Right renal pelvis (tissue), 4 donors: ENCODE measurements at regions not wholly inside any gene's neighbourhood (a gene's known extent, or its start where the extent isn't known, plus 50 kb on each side); places are given as distances from the start of the nearest gene placed in this dataset.
"Not testable (repeated sequence)": the region's sequence is repeated elsewhere in the genome, so short reads cannot be mapped to it uniquely, and the experiment has no call there.

Source experiments
- DNase-seq, 4 donors: peaks; one replicate each; pipeline ENCODE4 v3.0.0-alpha.2; 2013; ENCODE audit warnings: low read depth in 4 of 4, low spot score in 3 of 4, missing footprints in 1 of 4

GRCh38 chr18:30639361-30639760 is 403.2 kb downstream of the DSC3 start:
- DNase-seq, result no peak

- DNase-seq, result no peak
These were observed 408.3 kb downstream of the DSC3 start for GRCh38 chr18:30634249-30634648.

GRCh38 chr18:30632071-30632698 is 410.4 kb downstream of the DSC3 start:
- DNase-seq, result no peak

- no peak for DNase-seq
These were observed 416.6 kb downstream of the DSC3 start for GRCh38 chr18:30625961-30626360.

- DNase-seq, result no peak
These were observed 419.0 kb downstream of the DSC3 start for GRCh38 chr18:30623401-30624065.

- no peak for DNase-seq
These were observed 419.9 kb downstream of the DSC3 start for GRCh38 chr18:30622635-30623034.

GRCh38 chr18:30622104-30622503 is 420.4 kb downstream of the DSC3 start:
- DNase-seq, result no peak

GRCh38 chr18:30618567-30618966 is 424.0 kb downstream of the DSC3 start:
- DNase-seq, result no peak

- no peak for DNase-seq
These were observed 426.1 kb downstream of the DSC3 start for GRCh38 chr18:30616414-30616813.

- no peak for DNase-seq
These were observed 429.1 kb downstream of the DSC3 start for GRCh38 chr18:30613467-30613801.

- no peak for DNase-seq
These were observed 441.0 kb downstream of the DSC3 start for GRCh38 chr18:30601541-30601940.

- no peak for DNase-seq
These were observed 445.3 kb downstream of the DSC3 start for GRCh38 chr18:30597202-30597601.

- DNase-seq, result no peak
These were observed 445.9 kb downstream of the DSC3 start for GRCh38 chr18:30596635-30597034.

GRCh38 chr18:30595942-30596341 is 446.6 kb downstream of the DSC3 start:
- no peak for DNase-seq

- DNase-seq, result not testable (repeated sequence)
These were observed 447.6 kb downstream of the DSC3 start for GRCh38 chr18:30594911-30595310.

GRCh38 chr18:30591462-30591861 is 451.1 kb downstream of the DSC3 start:
- no peak for DNase-seq

- DNase-seq, result no peak
These were observed 453.8 kb downstream of the DSC3 start for GRCh38 chr18:30588673-30589164.

- DNase-seq, result no peak
These were observed 458.8 kb downstream of the DSC3 start for GRCh38 chr18:30583768-30584167.

- DNase-seq, result no peak
These were observed 460.5 kb downstream of the DSC3 start for GRCh38 chr18:30582078-30582477.

GRCh38 chr18:30578707-30579106 is 463.8 kb downstream of the DSC3 start:
- DNase-seq, result no peak

GRCh38 chr18:30572214-30572613 is 470.3 kb downstream of the DSC3 start:
- DNase-seq, result no peak

- no peak for DNase-seq
These were observed 474.2 kb downstream of the DSC3 start for GRCh38 chr18:30568333-30568732.

- no peak for DNase-seq
These were observed 475.7 kb downstream of the DSC3 start for GRCh38 chr18:30566877-30567276.
